Uterus (tissue), 2 donors: ENCODE measurements at regions not wholly inside any gene's neighbourhood (a gene's known extent, or its start where the extent isn't known, plus 50 kb on each side); places are given as distances from the start of the nearest gene placed in this dataset.

Experiments used
- CTCF ChIP-seq, 4 experiments: fragments of 200-600 bp in 2 of 4; fragments of 450-650 bp in 2 of 4; sonication (generic) in 2 of 4; IDR thresholded peaks; one replicate each; pipeline ENCODE4 v1.5.1; 2016 to 2019; ENCODE audit warnings: antibody characterized with exemption in 4 of 4, mild to moderate bottlenecking in 2 of 4, moderate library complexity in 1 of 4
- POLR2A ChIP-seq, 2 donors: fragments of 450-650 bp; IDR thresholded peaks; one replicate each; pipeline ENCODE4 v1.6.1; 2016; ENCODE audit warnings: antibody characterized with exemption in 2 of 2, mild to moderate bottlenecking in 1 of 2, moderate library complexity in 1 of 2

GRCh38 chr7:67984326-67984725, 987.7 kb downstream of the TYW1 start:
- TF ChIP-seq POLR2A (IDR thresholded peaks at IDR 0.05) (no peak), CTCF (IDR thresholded peaks at IDR 0.05) (no peak)
